NCI-H345 (cell line): ENCODE measurements at regions not wholly inside any gene's neighbourhood (a gene's known extent, or its start where the extent isn't known, plus 50 kb on each side); places are given as distances from the start of the nearest gene placed in this dataset.

ENCODE experiments used
- DNase-seq: peaks from one replicate; lab custom pipeline; 2025; lab: John Stamatoyannopoulos, UW

- DNase-seq = no peak
These were observed 80.1 kb upstream of the ALDH1B1 start for GRCh38 chr9:38312406-38312805.

GRCh38 chr9:38311382-38312270, 80.9 kb upstream of the ALDH1B1 start:
- DNase-seq = peak; percentile 54

GRCh38 chr9:38309324-38310195, 82.9 kb upstream of the ALDH1B1 start:
- DNase-seq = no peak

- no peak for DNase-seq
These were observed 84.4 kb upstream of the ALDH1B1 start for GRCh38 chr9:38308136-38308535.

- DNase-seq = no peak
These were observed 85.6 kb upstream of the ALDH1B1 start for GRCh38 chr9:38306899-38307298.

GRCh38 chr9:38305582-38305981, 86.9 kb upstream of the ALDH1B1 start:
- DNase-seq = no peak

GRCh38 chr9:38301376-38302106, 91.0 kb upstream of the ALDH1B1 start:
- no peak for DNase-seq

- DNase-seq = no peak
These were observed 92.6 kb upstream of the ALDH1B1 start for GRCh38 chr9:38299856-38300255.

- no peak for DNase-seq
These were observed 93.6 kb upstream of the ALDH1B1 start for GRCh38 chr9:38298904-38299303.

GRCh38 chr9:38298503-38298902, 94.0 kb upstream of the ALDH1B1 start:
- no peak for DNase-seq

GRCh38 chr9:38296807-38297206, 95.7 kb upstream of the ALDH1B1 start:
- no peak for DNase-seq

GRCh38 chr9:38295764-38296163, 96.7 kb upstream of the ALDH1B1 start:
- no peak for DNase-seq

GRCh38 chr9:38294220-38294960, 98.1 kb upstream of the ALDH1B1 start:
- no peak for DNase-seq

- no peak for DNase-seq
These were observed 99.5 kb upstream of the ALDH1B1 start for GRCh38 chr9:38293022-38293421.

- DNase-seq = no peak
These were observed 100.0 kb upstream of the ALDH1B1 start for GRCh38 chr9:38292480-38292879.

- DNase-seq = no peak
These were observed 102.6 kb upstream of the ALDH1B1 start for GRCh38 chr9:38289866-38290245.

- no peak for DNase-seq
These were observed 103.2 kb upstream of the ALDH1B1 start for GRCh38 chr9:38289236-38289865.

GRCh38 chr9:38288502-38288901, 104.0 kb upstream of the ALDH1B1 start:
- DNase-seq = no peak

GRCh38 chr9:38287420-38287985, 105.0 kb upstream of the ALDH1B1 start:
- no peak for DNase-seq

- DNase-seq = no peak
These were observed 105.7 kb upstream of the ALDH1B1 start for GRCh38 chr9:38286766-38287165.

- DNase-seq = no peak
These were observed 106.1 kb upstream of the ALDH1B1 start for GRCh38 chr9:38286357-38286756.
